ENCODE measurements at regions not wholly inside any gene's neighbourhood (a gene's known extent, or its start where the extent isn't known, plus 50 kb on each side); places are given as distances from the start of the nearest gene placed in this dataset.

DNA sequence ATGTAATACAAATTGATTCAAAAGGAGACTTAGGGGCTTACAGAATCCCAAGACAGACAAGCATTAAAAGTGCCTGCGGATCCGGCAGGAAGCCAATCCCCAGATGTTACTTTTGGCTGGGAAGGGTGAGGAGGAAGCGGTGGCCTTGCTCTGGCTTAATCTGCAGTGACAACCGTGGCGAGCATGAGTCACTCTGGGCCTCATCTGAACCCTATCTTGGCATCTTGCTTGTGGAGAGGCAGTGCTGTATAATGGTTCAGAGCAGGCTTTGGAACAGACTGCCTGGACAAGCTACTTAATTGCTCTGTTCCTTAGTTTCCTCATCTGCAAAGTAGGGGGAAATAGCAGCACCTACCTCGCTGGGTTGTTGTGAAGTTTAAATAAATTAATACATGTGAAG, 74.1 kb downstream of the XCL2 start:
- TF ChIP-seq, protein P1, sequence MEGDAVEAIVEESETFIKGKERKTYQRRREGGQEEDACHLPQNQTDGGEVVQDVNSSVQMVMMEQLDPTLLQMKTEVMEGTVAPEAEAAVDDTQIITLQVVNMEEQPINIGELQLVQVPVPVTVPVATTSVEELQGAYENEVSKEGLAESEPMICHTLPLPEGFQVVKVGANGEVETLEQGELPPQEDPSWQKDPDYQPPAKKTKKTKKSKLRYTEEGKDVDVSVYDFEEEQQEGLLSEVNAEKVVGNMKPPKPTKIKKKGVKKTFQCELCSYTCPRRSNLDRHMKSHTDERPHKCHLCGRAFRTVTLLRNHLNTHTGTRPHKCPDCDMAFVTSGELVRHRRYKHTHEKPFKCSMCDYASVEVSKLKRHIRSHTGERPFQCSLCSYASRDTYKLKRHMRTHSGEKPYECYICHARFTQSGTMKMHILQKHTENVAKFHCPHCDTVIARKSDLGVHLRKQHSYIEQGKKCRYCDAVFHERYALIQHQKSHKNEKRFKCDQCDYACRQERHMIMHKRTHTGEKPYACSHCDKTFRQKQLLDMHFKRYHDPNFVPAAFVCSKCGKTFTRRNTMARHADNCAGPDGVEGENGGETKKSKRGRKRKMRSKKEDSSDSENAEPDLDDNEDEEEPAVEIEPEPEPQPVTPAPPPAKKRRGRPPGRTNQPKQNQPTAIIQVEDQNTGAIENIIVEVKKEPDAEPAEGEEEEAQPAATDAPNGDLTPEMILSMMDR (IDR thresholded peaks at IDR 0.05) = no peak
- TF ChIP-seq POLR2A (IDR thresholded peaks at IDR 0.05) = no peak

Data from gastroesophageal sphincter (tissue), 3 donors.